ENCODE measurements at regions not wholly inside any gene's neighbourhood (a gene's known extent, or its start where the extent isn't known, plus 50 kb on each side); places are given as distances from the start of the nearest gene placed in this dataset.
A peak's percentile ranks its signal among the peaks of the same experiment; 100 is the strongest.

DNA sequence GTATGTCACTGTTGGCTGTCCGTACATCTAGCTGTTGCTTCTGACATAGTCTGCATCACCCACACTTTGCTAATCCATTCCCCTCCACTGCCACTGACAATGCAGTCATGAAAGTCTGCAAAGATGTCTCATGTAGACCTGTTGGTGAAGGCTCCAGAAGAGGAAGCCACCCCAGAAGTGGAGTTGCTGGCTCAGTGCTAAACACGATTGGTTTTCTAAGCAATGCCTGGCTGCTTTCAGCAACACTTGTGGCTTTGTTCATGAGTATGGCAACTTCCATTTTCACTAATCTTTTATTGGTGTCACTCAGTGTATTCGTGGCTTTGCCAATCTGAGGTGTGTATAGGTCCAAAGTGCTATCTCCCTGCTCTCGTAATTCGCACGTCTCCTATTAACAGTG lies 288.1 kb downstream of the GADD45G start:
- H3K27ac ChIP-seq, result peak overlapping the region in 3 of 4 donors; percentile 83 to 88 (median 88)
- no peak for ATAC-seq
- H3K4me3 ChIP-seq, result no peak overlapping the region
- H3K27me3 ChIP-seq, result no peaks in the 10 kb centered on the region
- H3K36me3 ChIP-seq, result no peaks in the 10 kb centered on the region
- WGBS, 2 donors (ENCODE audit: low coverage in 1 of 2), result 88 to 93% methylated on average over 4 to 6 of the region's 6 CpGs
- TF ChIP-seq POLR2A (IDR thresholded peaks at IDR 0.05) (no peak), POLR2AphosphoS5 (IDR thresholded peaks at IDR 0.05) (no peak), EP300 (IDR thresholded peaks at IDR 0.05) (no peak)
- TF ChIP-seq, protein P1, sequence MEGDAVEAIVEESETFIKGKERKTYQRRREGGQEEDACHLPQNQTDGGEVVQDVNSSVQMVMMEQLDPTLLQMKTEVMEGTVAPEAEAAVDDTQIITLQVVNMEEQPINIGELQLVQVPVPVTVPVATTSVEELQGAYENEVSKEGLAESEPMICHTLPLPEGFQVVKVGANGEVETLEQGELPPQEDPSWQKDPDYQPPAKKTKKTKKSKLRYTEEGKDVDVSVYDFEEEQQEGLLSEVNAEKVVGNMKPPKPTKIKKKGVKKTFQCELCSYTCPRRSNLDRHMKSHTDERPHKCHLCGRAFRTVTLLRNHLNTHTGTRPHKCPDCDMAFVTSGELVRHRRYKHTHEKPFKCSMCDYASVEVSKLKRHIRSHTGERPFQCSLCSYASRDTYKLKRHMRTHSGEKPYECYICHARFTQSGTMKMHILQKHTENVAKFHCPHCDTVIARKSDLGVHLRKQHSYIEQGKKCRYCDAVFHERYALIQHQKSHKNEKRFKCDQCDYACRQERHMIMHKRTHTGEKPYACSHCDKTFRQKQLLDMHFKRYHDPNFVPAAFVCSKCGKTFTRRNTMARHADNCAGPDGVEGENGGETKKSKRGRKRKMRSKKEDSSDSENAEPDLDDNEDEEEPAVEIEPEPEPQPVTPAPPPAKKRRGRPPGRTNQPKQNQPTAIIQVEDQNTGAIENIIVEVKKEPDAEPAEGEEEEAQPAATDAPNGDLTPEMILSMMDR (IDR thresholded peaks at IDR 0.05), result no peak
- H3K9me3 ChIP-seq, result no peaks in the 10 kb centered on the region
- H3K4me1 ChIP-seq, result peaks cover 5 to 34% (median 15%) of the 10 kb centered on the region in 3 donors

DNA sequence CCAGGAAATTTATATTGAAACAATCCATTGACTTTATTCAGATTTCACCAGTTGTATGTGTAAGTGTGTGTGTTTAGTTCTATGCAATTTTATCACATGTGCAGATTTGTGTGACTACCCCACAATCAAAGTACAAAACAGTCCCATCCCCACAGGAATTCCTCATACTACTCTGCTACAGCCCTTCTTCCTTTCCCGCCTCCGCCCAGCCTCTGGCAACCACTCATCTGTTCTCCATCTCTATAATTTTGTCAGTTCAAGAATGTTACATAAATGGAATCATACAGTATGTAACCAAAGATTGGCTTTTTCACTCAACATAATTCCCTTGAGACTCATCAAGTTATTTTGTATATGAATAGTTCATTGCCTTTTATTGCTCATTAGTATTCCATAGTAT lies 289.1 kb downstream of the GADD45G start:
- no peak for TF ChIP-seq EP300 (IDR thresholded peaks at IDR 0.05)
- TF ChIP-seq, protein P1 (IDR thresholded peaks at IDR 0.05), result no peak
- TF ChIP-seq POLR2AphosphoS5 (IDR thresholded peaks at IDR 0.05), result no peak
- TF ChIP-seq POLR2A (IDR thresholded peaks at IDR 0.05), result no peak
- Histone ChIP-seq H3K4me1 (peaks cover 5 to 34% (median 15%) of the 10 kb centered on the region in 3 donors), H3K4me3 (no peak overlapping the region), H3K9me3 (no peaks in the 10 kb centered on the region), H3K27ac (no peak overlapping the region), H3K27me3 (no peaks in the 10 kb centered on the region), H3K36me3 (no peaks in the 10 kb centered on the region)
- ATAC-seq, result no peak
- 96% methylated on average over 2 of the region's 2 CpGs; no CpG with 5 or more reads in 1 of the 2 donors for WGBS, 2 donors (ENCODE audit: low coverage in 1 of 2)

DNA sequence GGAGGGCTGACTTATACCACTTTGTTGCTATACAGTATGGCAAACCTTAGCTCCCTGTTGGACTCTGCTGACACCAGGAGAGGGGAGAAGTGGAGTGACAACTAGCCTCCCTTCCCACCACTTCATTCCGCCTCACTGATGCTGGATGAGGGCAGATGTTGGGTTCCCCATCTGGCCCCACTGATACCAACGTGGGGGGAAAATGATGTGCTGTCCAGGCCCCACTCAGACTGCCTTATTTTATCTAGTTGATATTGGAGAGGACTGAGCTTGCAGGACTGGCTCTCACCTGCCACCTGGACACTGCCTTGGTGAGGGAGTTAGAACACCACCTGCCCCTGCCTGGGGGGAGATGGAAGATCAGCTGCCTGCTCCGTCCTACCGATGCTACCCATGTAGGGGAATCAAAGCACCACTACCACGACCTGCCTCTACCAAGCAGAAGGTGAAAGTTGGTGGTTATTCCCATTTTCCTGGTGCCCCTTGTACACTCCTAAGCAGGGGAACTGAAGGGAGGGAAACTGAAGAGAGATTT lies 292.1 kb downstream of the GADD45G start:
- 100% methylated on average over 2 to 3 of the region's 5 CpGs for WGBS, 2 donors (ENCODE audit: low coverage in 1 of 2)
- H3K36me3 ChIP-seq, result no peaks in the 10 kb centered on the region
- no peak for TF ChIP-seq EP300 (IDR thresholded peaks at IDR 0.05)
- TF ChIP-seq, protein P1 (IDR thresholded peaks at IDR 0.05), result no peak
- no peak for TF ChIP-seq POLR2AphosphoS5 (IDR thresholded peaks at IDR 0.05)
- no peak for TF ChIP-seq POLR2A (IDR thresholded peaks at IDR 0.05)
- H3K27ac ChIP-seq, result no peak overlapping the region
- peaks cover 0 to 12% (median 4%) of the 10 kb centered on the region in 3 donors for H3K4me1 ChIP-seq
- ATAC-seq, result no peak
- no peak overlapping the region for H3K4me3 ChIP-seq
- H3K27me3 ChIP-seq, result no peaks in the 10 kb centered on the region
- no peaks in the 10 kb centered on the region for H3K9me3 ChIP-seq

DNA sequence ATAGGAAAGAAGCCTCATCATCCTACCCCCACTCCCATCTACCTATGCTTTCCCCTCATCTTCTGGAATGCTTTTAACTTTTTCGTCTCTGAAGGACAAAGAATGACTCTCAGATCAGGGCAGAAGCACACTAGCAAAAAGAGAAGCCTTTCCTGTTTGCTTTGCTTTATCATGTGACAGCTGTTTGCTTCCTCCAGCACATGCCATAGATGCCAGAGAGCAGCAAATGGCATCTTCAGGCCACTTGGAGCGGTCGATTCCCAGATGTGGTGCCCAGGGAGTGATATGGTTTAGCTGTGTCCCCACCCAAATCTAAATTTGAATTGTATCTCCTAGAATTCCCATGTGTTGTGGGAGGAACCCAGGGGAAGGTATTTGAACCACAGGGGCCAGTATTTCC lies 294.8 kb downstream of the GADD45G start:
- 48 to 82% methylated on average over 2 of the region's 3 CpGs for WGBS, 2 donors (ENCODE audit: low coverage in 1 of 2)
- H3K27me3 ChIP-seq, result no peaks in the 10 kb centered on the region

DNA sequence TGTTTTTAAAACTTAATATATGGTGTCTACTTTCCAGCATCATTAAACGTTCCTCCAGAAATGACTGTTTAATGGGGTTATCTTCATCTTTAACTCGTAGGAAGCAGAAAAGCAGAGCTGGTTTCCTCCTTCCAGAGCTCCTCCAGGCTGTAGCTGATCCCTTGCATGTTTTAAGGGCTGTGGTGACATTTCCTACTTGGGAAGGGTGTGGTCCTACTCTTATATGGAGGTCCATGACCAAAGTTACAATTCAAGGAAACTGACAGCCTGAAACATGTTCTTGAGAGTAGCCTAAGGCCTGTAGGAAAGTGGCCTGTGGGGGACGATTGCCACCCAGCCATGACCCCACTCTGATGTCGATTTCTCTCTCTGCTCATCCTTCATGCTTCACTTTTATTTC lies 297.1 kb downstream of the GADD45G start:
- H3K4me1 ChIP-seq, result peaks cover 0 to 11% (median 0%) of the 10 kb centered on the region in 3 donors
- ATAC-seq, result no peak
- no peaks in the 10 kb centered on the region for H3K9me3 ChIP-seq
- no peak overlapping the region for H3K27ac ChIP-seq
- no peaks in the 10 kb centered on the region for H3K27me3 ChIP-seq
- H3K36me3 ChIP-seq, result no peaks in the 10 kb centered on the region
- TF ChIP-seq EP300 (IDR thresholded peaks at IDR 0.05), result no peak
- no peak for TF ChIP-seq POLR2AphosphoS5 (IDR thresholded peaks at IDR 0.05)
- no peak for TF ChIP-seq POLR2A (IDR thresholded peaks at IDR 0.05)
- H3K4me3 ChIP-seq, result no peak overlapping the region
- WGBS, 2 donors (ENCODE audit: low coverage in 1 of 2), result 65 to 77% methylated on average over 3 to 4 of the region's 4 CpGs

More for the DNA sequence above, 294.8 kb downstream of the GADD45G start:
- Histone ChIP-seq H3K4me3 (no peak overlapping the region), H3K27ac (no peak overlapping the region), H3K36me3 (no peaks in the 10 kb centered on the region), H3K9me3 (no peaks in the 10 kb centered on the region), H3K4me1 (peaks cover 0 to 11% (median 0%) of the 10 kb centered on the region in 3 donors)
- TF ChIP-seq, protein P1 (IDR thresholded peaks at IDR 0.05), result no peak
- TF ChIP-seq POLR2AphosphoS5 (IDR thresholded peaks at IDR 0.05) (no peak), POLR2A (IDR thresholded peaks at IDR 0.05) (no peak), EP300 (IDR thresholded peaks at IDR 0.05) (no peak)
- no peak for ATAC-seq

Data from gastroesophageal sphincter (tissue), 4 donors.